Psoas muscle (tissue), 7 donors: ENCODE measurements at regions not wholly inside any gene's neighbourhood (a gene's known extent, or its start where the extent isn't known, plus 50 kb on each side); places are given as distances from the start of the nearest gene placed in this dataset.

Experiments
- ATAC-seq, 4 donors: fragments of 200-7000 bp; cut with Tn5 transposase; one replicate each; pipeline ENCODE4 v1.9.1; 2020; ENCODE audit warnings: moderate library complexity in 3 of 4, mild to moderate bottlenecking in 2 of 4
- DNase-seq, 2 donors: peaks; one replicate each; pipeline ENCODE4 v3.0.0-alpha.2; 2020
- H3K27ac ChIP-seq: fragments of 200-600 bp; one replicate; pipeline ENCODE4 v1.8.0; 2022
- H3K27me3 ChIP-seq, 3 donors: fragments of 200-600 bp in 1 of 3; one replicate each; pipeline versions ENCODE4 v1.6.1 to v1.8.0; 2013 to 2022; ENCODE audit warnings: low read length in 2 of 3, mild to moderate bottlenecking in 2 of 3, moderate library complexity in 1 of 3; ENCODE audit not compliant: insufficient read depth in 3 of 3
- H3K36me3 ChIP-seq, 2 donors: fragments of 200-600 bp in 1 of 2; one replicate each; pipeline versions ENCODE4 v1.6.1 to v1.8.0; 2013 to 2022; ENCODE audit warnings: low read depth in 1 of 2, mild to moderate bottlenecking in 1 of 2, moderate library complexity in 1 of 2; ENCODE audit not compliant: insufficient read depth in 1 of 2
- H3K4me1 ChIP-seq: fragments of 200-600 bp; one replicate; pipeline ENCODE4 v1.8.0; 2022
- H3K4me3 ChIP-seq: fragments of 200-600 bp; one replicate; pipeline ENCODE4 v1.8.0; 2022; ENCODE audit warnings: mild to moderate bottlenecking
- H3K9me3 ChIP-seq: fragments of 200-600 bp; one replicate; pipeline ENCODE4 v1.8.0; 2022
- WGBS, 3 donors: extraction: QIAGEN DNeasy Blood & Tissue Kit; methylation state at CpG; one replicate each; pipeline versions ENCODE4 v1.1.6 to v1.1.7; 2013; 5-methylcytosine and 5-hydroxymethylcytosine counted together
- intact Hi-C, 2 donors: fragments of 100-400 bp; cut with DNase I; formaldehyde crosslinking; loops; one replicate each; pipeline versions ENCODE4 v1.11.0 to v1.14.2; 2022
- TF ChIP-seq, protein P1 (sequence below): fragments of 200-600 bp; IDR thresholded peaks from one replicate; pipeline ENCODE4 v1.8.0; 2022; ENCODE audit warnings: antibody characterized with exemption
- donor health status: healthy with polysubstance abuse.
- donor health status: DM: no; HTN: no; CAD: no; lungs with moderate emphysema.
- donor health status: Bipolar disorder and iron deficiency.
- donor health status: healthy.
- donor health status: DM: yes; HTN: yes; CAD: no.
- donor health status: DM: no; HTN: no; CAD: no.
- donor health status: DM: yes; HTN: yes; CAD: no.

- H3K36me3 ChIP-seq, result no peaks in the 10 kb centered on the region
- intact Hi-C loops, result no loop called here
- TF ChIP-seq, protein P1, sequence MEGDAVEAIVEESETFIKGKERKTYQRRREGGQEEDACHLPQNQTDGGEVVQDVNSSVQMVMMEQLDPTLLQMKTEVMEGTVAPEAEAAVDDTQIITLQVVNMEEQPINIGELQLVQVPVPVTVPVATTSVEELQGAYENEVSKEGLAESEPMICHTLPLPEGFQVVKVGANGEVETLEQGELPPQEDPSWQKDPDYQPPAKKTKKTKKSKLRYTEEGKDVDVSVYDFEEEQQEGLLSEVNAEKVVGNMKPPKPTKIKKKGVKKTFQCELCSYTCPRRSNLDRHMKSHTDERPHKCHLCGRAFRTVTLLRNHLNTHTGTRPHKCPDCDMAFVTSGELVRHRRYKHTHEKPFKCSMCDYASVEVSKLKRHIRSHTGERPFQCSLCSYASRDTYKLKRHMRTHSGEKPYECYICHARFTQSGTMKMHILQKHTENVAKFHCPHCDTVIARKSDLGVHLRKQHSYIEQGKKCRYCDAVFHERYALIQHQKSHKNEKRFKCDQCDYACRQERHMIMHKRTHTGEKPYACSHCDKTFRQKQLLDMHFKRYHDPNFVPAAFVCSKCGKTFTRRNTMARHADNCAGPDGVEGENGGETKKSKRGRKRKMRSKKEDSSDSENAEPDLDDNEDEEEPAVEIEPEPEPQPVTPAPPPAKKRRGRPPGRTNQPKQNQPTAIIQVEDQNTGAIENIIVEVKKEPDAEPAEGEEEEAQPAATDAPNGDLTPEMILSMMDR, result no peak
- no peaks in the 10 kb centered on the region for H3K9me3 ChIP-seq
- H3K27ac ChIP-seq, result no peak overlapping the region
- no peak for DNase-seq
- no peaks in the 10 kb centered on the region for H3K27me3 ChIP-seq
- ATAC-seq, result no peak
- H3K4me3 ChIP-seq, result no peak overlapping the region
- 45 to 56% (median 52%) methylated on average over 1 of the region's 1 CpG for WGBS, 3 donors
- H3K4me1 ChIP-seq, result no peaks in the 10 kb centered on the region
Measured at GRCh38 chr6:115221198-115221597, 839.5 kb downstream of the FRK start.

GRCh38 chr6:115220551-115221159 lies 840.0 kb downstream of the FRK start:
- intact Hi-C loops, result no loop called here
- H3K27ac ChIP-seq, result no peak overlapping the region
- no peaks in the 10 kb centered on the region for H3K4me1 ChIP-seq
- DNase-seq (no peak), ATAC-seq (no peak)
- H3K9me3 ChIP-seq, result no peaks in the 10 kb centered on the region
- TF ChIP-seq, protein P1, result no peak
- H3K27me3 ChIP-seq, result no peaks in the 10 kb centered on the region
- H3K4me3 ChIP-seq, result no peak overlapping the region
- no peaks in the 10 kb centered on the region for H3K36me3 ChIP-seq

GRCh38 chr6:115219645-115220044 lies 841.0 kb downstream of the FRK start:
- no peaks in the 10 kb centered on the region for H3K4me1 ChIP-seq
- intact Hi-C loops, result no loop called here

DNA sequence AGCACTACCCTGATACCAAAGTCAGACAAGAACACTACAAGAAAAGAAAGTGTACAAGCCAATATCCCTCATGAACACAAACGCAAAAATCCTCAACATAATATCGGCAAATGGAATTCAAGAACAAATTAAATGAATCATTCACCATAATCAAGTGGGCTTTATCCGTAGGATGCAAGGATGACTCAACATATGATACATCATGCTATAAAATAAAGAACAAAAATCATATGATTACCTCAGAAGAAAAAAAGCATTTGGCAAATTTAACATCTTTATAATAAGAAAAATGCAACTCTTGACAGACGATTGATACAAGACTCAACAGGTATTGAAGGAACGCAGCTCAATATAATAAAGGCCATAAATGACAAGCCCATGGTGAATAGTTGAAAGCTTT lies 843.9 kb downstream of the FRK start:
- Histone ChIP-seq H3K36me3 (no peaks in the 10 kb centered on the region), H3K4me1 (no peaks in the 10 kb centered on the region), H3K27me3 (no peaks in the 10 kb centered on the region), H3K9me3 (no peaks in the 10 kb centered on the region), H3K27ac (no peak overlapping the region), H3K4me3 (no peak overlapping the region)
- ATAC-seq (no peak), DNase-seq (no peak)
- intact Hi-C loops, result no loop called here
- WGBS, 3 donors, result 91 to 92% (median 91%) methylated on average over 5 of the region's 5 CpGs
- TF ChIP-seq, protein P1, result no peak

More at GRCh38 chr6:115219645-115220044, 841.0 kb downstream of the FRK start:
- no peak overlapping the region for H3K4me3 ChIP-seq
- no peaks in the 10 kb centered on the region for H3K36me3 ChIP-seq
- no peaks in the 10 kb centered on the region for H3K27me3 ChIP-seq
- H3K27ac ChIP-seq, result no peak overlapping the region
- H3K9me3 ChIP-seq, result no peaks in the 10 kb centered on the region
- TF ChIP-seq, protein P1, result no peak
- ATAC-seq, result no peak
- DNase-seq, result no peak

DNA sequence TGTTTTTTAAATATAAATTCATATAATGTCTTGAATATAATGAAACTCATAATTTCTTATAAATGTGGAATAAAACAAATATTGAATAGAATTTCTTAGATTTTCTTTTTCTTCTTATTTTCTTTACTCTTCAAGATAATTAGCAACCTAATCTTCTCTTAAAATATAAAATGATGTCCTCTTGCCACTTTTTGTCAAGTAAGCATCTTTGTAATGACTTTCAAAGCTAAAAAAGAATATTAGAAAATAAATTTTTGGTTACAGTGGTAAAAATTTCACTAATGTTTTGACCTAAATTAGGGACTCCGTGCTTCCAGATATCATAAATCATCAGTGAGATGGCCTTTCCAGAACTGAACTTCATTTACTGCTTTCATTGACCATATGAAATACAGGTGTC lies 846.4 kb downstream of the FRK start:
- no peak overlapping the region for H3K27ac ChIP-seq
- ATAC-seq (no peak), DNase-seq (no peak)
- H3K4me3 ChIP-seq, result no peak overlapping the region
- H3K27me3 ChIP-seq, result no peaks in the 10 kb centered on the region
- WGBS, 3 donors, result 42 to 53% (median 45%) methylated on average over 1 of the region's 1 CpG
- no peaks in the 10 kb centered on the region for H3K9me3 ChIP-seq
- H3K36me3 ChIP-seq, result no peaks in the 10 kb centered on the region
- intact Hi-C loops, result no loop called here
- TF ChIP-seq, protein P1, result no peak
- no peaks in the 10 kb centered on the region for H3K4me1 ChIP-seq
